ENCODE measurements at regions not wholly inside any gene's neighbourhood (a gene's known extent, or its start where the extent isn't known, plus 50 kb on each side); places are given as distances from the start of the nearest gene placed in this dataset.

DNA sequence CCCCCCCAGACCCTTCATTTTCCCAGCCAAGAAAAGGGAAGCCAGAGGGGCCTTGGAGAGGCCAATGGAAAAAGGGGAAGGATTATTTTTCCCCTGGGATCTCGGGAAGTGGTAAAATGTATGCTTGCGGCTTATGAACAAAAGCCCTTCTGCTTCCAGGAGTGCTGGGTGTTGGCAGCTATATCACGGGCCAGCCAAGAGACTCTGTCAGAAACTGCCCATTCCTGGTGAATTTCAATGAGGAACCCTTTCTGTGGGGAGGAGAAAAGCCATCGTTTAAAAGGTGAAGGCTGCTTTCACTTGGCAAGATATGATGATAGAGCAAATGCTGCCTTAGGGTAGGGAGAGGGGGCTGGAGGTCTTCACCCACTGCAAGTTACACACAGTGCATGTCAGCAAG is 69.7 kb upstream of the ZC3H12A start:
- Mint-ChIP-seq H3K4me1 (ENCODE audit: low read depth, unreplicated experiment) (peaks cover 20% of the 10 kb centered on the region), H3K27me3 (ENCODE audit: unreplicated experiment) (peaks cover 6% of the 10 kb centered on the region), H3K27ac (ENCODE audit: unreplicated experiment) (no peak overlapping the region), H3K4me3 (ENCODE audit: unreplicated experiment) (no peak overlapping the region), H3K36me3 (ENCODE audit: unreplicated experiment) (no peaks in the 10 kb centered on the region), H3K9me3 (ENCODE audit: unreplicated experiment) (peaks cover 1% of the 10 kb centered on the region)
- no peak for DNase-seq
- TF ChIP-seq, protein P1, sequence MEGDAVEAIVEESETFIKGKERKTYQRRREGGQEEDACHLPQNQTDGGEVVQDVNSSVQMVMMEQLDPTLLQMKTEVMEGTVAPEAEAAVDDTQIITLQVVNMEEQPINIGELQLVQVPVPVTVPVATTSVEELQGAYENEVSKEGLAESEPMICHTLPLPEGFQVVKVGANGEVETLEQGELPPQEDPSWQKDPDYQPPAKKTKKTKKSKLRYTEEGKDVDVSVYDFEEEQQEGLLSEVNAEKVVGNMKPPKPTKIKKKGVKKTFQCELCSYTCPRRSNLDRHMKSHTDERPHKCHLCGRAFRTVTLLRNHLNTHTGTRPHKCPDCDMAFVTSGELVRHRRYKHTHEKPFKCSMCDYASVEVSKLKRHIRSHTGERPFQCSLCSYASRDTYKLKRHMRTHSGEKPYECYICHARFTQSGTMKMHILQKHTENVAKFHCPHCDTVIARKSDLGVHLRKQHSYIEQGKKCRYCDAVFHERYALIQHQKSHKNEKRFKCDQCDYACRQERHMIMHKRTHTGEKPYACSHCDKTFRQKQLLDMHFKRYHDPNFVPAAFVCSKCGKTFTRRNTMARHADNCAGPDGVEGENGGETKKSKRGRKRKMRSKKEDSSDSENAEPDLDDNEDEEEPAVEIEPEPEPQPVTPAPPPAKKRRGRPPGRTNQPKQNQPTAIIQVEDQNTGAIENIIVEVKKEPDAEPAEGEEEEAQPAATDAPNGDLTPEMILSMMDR (IDR thresholded peaks at IDR 0.05; ENCODE audit: partially characterized antibody, unreplicated experiment), result no peak

DNA sequence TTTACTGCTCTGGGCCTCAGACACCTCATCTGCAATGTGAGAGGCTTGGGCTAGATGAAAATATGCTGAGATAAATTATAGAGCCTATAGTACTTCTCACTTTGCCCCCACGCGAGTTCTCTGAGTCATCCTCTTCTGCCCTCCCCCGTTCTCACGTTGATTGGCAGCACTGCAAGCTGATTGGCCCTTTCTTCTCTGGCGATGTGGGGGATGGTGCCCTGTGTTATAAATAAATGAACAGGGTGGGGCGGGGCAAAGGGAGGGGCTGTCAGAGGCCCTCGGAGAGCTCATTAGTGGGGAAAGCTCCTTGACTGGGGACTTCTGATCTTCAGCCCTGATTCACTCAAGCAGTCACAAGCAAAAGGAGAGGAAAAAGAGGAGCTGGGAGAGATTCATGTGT is 64.3 kb upstream of the ZC3H12A start:
- DNase-seq, result peak; percentile 53
- Mint-ChIP-seq H3K27me3 (ENCODE audit: unreplicated experiment) (peaks cover 4% of the 10 kb centered on the region), H3K36me3 (ENCODE audit: unreplicated experiment) (no peaks in the 10 kb centered on the region), H3K9me3 (ENCODE audit: unreplicated experiment) (peaks cover 3% of the 10 kb centered on the region), H3K4me3 (ENCODE audit: unreplicated experiment) (peak overlapping the region; percentile 31), H3K4me1 (ENCODE audit: low read depth, unreplicated experiment) (peaks cover 20% of the 10 kb centered on the region), H3K27ac (ENCODE audit: unreplicated experiment) (peak overlapping the region; percentile 48)
- TF ChIP-seq, protein P1 (IDR thresholded peaks at IDR 0.05; ENCODE audit: partially characterized antibody, unreplicated experiment), result no peak

DNA sequence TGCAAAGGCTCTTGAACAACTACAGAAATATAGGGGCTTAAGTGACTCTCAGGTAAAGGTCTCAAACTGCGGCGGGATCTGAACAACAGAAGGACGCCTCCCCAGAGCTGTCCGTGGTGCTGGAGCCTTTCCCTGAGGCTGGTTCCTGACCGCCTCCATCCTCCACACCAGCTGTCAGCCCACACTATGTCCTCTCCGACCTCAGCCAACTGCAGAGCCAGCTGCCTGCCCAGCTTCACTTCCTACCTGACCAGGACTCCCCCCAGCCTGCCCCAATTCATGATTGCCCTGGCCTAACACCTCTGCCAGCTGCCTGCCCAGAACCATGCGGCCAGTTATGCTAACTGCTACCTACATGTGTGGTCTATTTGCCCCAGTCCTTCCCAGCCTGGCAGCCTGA is 63.6 kb upstream of the ZC3H12A start:
- Mint-ChIP-seq H3K4me3 (ENCODE audit: unreplicated experiment) (no peak overlapping the region), H3K4me1 (ENCODE audit: low read depth, unreplicated experiment) (peaks cover 19% of the 10 kb centered on the region), H3K27me3 (ENCODE audit: unreplicated experiment) (peaks cover 7% of the 10 kb centered on the region), H3K9me3 (ENCODE audit: unreplicated experiment) (peaks cover 5% of the 10 kb centered on the region), H3K27ac (ENCODE audit: unreplicated experiment) (no peak overlapping the region), H3K36me3 (ENCODE audit: unreplicated experiment) (peaks cover 4% of the 10 kb centered on the region)
- DNase-seq, result no peak
- TF ChIP-seq, protein P1 (IDR thresholded peaks at IDR 0.05; ENCODE audit: partially characterized antibody, unreplicated experiment), result no peak

DNA sequence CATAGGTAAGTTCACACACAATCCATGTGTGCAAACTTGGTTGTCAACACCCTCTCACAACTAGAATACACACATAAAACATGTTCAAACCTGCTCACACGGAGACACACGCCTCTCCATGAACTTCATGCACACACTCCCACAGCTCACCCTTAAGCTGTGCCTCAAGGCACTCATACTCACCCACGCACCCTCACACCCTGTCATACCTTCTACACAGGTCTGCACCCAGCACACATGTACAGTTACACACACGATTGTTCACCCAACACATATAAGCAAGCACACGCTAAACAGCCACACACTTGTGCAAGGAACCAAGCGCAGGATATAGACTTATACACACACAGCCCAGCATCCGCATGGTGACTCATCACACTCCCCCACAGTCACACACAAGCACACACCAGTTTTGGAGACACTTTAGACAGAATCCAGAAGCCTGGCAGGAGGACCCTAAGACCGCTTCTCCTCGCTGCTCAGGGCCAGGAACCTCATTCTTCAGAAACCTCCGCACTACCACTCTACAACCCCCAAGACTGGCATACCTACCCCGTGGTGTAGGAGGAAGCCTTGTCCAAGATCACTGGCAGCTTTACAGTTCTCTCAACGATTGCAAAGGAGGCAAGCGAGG is 58.7 kb upstream of the ZC3H12A start:
- no peak for DNase-seq
- peaks cover 4% of the 10 kb centered on the region for H3K4me1 Mint-ChIP-seq (ENCODE audit: low read depth, unreplicated experiment)
- no peak overlapping the region for H3K4me3 Mint-ChIP-seq (ENCODE audit: unreplicated experiment)
- H3K27ac Mint-ChIP-seq (ENCODE audit: unreplicated experiment), result no peak overlapping the region
- H3K27me3 Mint-ChIP-seq (ENCODE audit: unreplicated experiment), result peaks cover 4% of the 10 kb centered on the region
- H3K36me3 Mint-ChIP-seq (ENCODE audit: unreplicated experiment), result peaks cover 11% of the 10 kb centered on the region
- TF ChIP-seq, protein P1 (IDR thresholded peaks at IDR 0.05; ENCODE audit: partially characterized antibody, unreplicated experiment), result no peak
- H3K9me3 Mint-ChIP-seq (ENCODE audit: unreplicated experiment), result peaks cover 4% of the 10 kb centered on the region

DNA sequence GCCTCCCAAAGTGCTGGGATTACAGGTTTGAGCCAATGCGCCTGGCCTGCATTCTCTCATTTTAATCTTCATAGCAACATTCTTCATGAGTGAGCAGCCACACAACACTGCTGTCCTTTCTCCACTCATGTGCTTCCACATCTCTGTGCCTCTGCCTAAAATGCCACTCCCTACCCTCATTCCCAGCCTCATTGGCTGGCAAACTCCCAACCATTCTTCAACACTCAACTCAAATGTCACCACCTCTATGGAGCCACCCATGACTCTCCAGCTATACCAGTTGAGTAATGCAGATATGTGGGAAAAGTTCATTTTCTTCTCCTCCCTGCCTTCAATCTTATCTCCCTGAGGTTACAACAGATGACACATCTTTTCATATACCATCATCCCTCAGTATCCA is 53.9 kb upstream of the ZC3H12A start:
- TF ChIP-seq, protein P1 (IDR thresholded peaks at IDR 0.05; ENCODE audit: partially characterized antibody, unreplicated experiment), result no peak
- no peaks in the 10 kb centered on the region for H3K4me1 Mint-ChIP-seq (ENCODE audit: low read depth, unreplicated experiment)
- H3K27ac Mint-ChIP-seq (ENCODE audit: unreplicated experiment), result no peak overlapping the region
- peaks cover 6% of the 10 kb centered on the region for H3K27me3 Mint-ChIP-seq (ENCODE audit: unreplicated experiment)
- no peak for DNase-seq
- H3K36me3 Mint-ChIP-seq (ENCODE audit: unreplicated experiment), result peaks cover 11% of the 10 kb centered on the region
- no peak overlapping the region for H3K4me3 Mint-ChIP-seq (ENCODE audit: unreplicated experiment)
- H3K9me3 Mint-ChIP-seq (ENCODE audit: unreplicated experiment), result peaks cover 4% of the 10 kb centered on the region

Data from glutamatergic neuron (in vitro differentiated cells).